Epidermal melanocyte (primary cell): ENCODE measurements at regions not wholly inside any gene's neighbourhood (a gene's known extent, or its start where the extent isn't known, plus 50 kb on each side); places are given as distances from the start of the nearest gene placed in this dataset.
A peak's percentile ranks its signal among the peaks of the same experiment; 100 is the strongest.

Experiments
- DNase-seq: peaks from one replicate; pipeline ENCODE4 v3.0.0; 2011; ENCODE audit warnings: low spot score; ENCODE audit not compliant: insufficient read length

DNA sequence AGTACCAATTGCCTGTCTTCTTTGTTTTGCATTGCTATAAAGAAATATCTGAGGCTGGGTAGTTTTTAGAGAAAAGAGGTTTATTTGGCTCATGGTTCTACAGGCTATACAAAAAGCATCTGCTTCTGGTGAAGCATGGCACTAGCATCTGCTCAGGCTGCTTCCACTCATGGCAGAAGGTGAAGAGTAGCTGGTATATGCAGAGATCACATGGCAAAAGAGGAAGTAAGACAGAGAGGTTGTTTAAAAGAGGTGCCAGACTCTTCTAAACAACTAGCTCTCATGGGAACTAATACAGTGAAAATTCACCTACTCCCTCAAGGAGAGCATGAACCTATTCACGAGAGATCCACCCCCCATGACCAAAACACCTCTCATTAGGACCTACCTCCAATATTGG is 56.7 kb upstream of the GUCA2B start:
- no peak for DNase-seq

GRCh38 chr1:42089246-42089645 is 64.0 kb upstream of the GUCA2B start:
- DNase-seq = no peak

GRCh38 chr1:42086146-42086545 is 67.1 kb upstream of the GUCA2B start:
- no peak for DNase-seq

DNA sequence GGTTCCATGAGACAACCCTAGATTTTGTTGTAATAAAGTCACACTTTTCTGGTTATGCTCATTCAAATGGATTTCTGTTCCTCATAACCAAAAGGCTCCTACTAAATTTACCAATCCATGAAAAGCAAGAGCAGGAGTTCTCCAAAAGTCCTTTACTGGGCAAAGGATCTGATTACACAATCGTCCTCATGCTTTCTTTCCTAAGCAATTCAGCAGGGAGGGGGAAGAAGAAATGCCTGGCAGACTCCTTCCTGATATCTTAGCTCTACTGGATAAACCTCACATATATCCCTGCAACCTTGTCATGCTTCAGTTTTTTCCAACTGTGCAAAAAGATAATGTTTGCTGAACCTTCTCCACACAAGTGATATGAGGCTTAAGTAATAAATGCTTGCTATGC is 67.6 kb upstream of the GUCA2B start:
- DNase-seq = no peak

GRCh38 chr1:42081475-42081874 is 71.7 kb upstream of the GUCA2B start:
- DNase-seq = no peak

- no peak for DNase-seq
Measured at GRCh38 chr1:42075179-42075578, 78.0 kb upstream of the GUCA2B start.

- DNase-seq = no peak
Measured at GRCh38 chr1:42070996-42071395, 82.2 kb upstream of the GUCA2B start.

- DNase-seq = no peak
Measured at GRCh38 chr1:42057800-42058199, 95.4 kb upstream of the GUCA2B start.

- DNase-seq = no peak
Measured at GRCh38 chr1:42056460-42056859, 96.8 kb upstream of the GUCA2B start.

DNA sequence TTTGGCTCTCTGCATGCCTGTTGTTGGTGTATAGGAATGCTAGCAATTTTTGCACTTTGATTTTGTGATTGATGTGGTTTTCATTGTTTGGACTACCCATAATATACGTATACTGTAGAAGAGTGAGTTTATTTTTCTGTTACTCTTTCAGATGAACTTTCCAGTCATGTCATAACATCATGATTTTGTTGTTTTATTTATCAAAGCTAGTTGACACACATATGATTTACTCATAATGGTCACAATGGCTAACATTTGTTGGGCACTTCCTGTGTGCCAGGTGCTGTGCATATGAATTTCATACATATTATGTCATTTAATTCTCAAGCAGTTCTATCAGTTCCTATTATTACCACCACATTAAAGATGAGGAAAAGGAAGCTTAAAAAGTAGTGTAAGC is 98.1 kb upstream of the GUCA2B start:
- no peak for DNase-seq

DNA sequence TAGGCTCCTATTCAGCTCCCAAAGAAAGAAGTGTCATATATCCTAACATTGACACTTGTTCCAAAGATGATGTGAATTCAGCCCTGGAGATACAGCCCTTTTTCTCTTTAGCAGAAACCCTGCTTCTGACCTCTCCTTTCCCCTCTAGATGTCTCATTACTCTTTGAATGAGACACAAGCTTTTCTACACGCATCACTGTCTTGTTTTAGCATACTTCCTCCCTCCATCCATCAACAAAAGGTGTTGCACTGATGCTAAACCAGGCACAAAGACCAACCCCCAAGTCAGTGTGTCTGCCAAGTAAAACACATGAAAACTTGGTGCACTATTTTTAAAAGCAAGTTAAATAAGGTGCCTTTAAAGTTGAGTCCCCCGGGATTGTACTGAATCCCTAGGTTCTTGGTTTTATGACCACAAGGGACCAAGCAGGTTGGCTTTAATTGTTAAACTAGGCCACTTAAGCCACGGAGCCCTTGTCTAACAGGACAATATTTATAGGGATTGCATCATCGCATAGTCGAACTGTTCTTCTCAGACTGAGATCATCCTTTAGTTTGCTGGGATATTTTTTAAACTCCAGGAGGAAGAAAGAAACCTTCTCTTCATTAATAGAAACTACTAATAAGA is 101.0 kb upstream of the GUCA2B start:
- no peak for DNase-seq

- no peak for DNase-seq
Measured at GRCh38 chr1:42047508-42047880, 105.7 kb upstream of the GUCA2B start.

- no peak for DNase-seq
Measured at GRCh38 chr1:42046761-42047507, 106.3 kb upstream of the GUCA2B start.

- no peak for DNase-seq
Measured at GRCh38 chr1:42044346-42044745, 108.9 kb upstream of the GUCA2B start.

DNA sequence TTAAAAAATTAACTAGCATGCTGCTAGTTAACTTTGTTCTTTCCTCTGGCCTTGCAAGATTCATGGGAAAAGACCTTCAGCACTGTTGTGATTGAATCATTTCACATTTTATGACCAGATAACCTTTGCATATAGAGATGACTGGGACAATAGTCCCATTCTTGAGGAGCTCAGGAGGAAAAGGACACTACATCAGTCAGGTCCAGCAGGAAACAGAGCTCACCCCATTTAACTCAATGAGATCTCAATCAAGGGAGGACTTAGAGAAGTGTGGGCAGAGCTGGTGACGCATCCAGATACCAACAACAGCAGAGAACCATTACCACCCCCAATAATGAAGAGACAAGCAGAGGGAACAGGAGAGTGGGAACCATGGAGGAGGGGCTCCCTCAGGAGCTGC is 109.4 kb upstream of the GUCA2B start:
- no peak for DNase-seq

- no peak for DNase-seq
Measured at GRCh38 chr1:42043182-42043581, 110.0 kb upstream of the GUCA2B start.

DNA sequence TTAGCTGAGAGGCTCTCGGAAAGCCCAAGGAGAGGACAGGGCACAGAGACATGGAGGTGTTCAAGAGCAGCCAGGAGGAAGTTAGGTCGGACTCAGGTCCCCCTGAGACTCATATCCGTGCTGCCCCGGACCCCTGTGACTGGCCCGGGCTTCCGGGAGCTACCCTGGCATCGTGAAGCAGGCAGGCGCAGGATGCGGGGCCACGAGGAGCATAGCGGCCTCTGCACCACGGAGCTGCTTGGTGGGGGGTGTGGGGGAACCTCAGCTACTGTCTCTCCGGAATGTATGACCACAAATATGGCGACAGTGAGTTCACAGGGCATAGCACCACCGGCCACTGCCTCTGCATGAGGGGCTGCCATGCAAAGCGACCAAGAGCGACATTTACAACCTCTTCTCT is 112.2 kb upstream of the GUCA2B start:
- DNase-seq = no peak

DNA sequence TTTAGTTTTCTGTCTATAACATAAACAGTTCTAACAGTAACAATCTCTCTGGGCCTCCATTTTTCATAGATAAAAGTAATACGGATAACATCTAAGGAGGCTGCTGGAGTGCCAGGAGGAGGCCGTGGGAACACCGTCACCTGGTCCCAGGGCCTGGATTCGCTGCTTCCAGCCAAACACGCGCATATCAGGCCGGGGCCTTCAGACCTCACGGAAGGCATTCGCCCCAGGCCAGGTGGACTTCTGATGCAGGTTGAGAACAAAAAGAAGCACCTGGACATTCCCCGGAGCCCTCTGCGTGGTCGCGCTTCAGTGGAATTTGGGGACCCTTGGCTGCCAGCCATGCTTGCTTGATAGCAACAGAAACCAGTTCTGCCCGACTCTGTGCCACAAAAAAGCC is 113.1 kb upstream of the GUCA2B start:
- no peak for DNase-seq

- no peak for DNase-seq
Measured at GRCh38 chr1:42038261-42038660, 114.9 kb upstream of the GUCA2B start.

GRCh38 chr1:42037586-42037985 is 115.6 kb upstream of the GUCA2B start:
- DNase-seq = no peak

DNA sequence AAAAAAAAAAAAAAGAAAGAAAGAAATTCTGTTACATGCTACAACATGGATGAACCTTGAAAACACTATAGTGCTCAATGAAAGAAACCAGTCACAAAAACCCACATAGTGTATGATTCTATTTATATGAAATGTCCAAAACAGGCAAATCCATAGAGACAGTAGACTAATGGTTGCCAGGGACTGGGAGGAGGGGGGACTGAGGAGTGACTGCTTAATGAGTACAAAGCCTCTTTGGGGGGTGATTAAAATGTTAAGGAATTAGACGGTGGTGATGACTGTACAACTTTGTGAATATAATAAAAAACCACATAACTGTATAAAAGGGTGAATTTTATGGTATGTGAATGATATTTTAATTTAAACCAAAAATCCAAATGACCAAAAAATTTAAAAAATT is 116.0 kb upstream of the GUCA2B start:
- no peak for DNase-seq

- peak; percentile 87 for DNase-seq
Measured at GRCh38 chr1:42035830-42036604, 117.2 kb upstream of the GUCA2B start.
